CD4-positive, alpha-beta T cell treated with Interleukin-21 for 1 hour (primary cell): ENCODE measurements at regions not wholly inside any gene's neighbourhood (a gene's known extent, or its start where the extent isn't known, plus 50 kb on each side); places are given as distances from the start of the nearest gene placed in this dataset.
A peak's percentile ranks its signal among the peaks of the same experiment; 100 is the strongest.
"Not testable (repeated sequence)": the region's sequence is repeated elsewhere in the genome, so short reads cannot be mapped to it uniquely, and the experiment has no call there.

Source experiments
- DNase-seq: peaks from one replicate; pipeline ENCODE4 v3.0.0-alpha.2; 2020

DNA sequence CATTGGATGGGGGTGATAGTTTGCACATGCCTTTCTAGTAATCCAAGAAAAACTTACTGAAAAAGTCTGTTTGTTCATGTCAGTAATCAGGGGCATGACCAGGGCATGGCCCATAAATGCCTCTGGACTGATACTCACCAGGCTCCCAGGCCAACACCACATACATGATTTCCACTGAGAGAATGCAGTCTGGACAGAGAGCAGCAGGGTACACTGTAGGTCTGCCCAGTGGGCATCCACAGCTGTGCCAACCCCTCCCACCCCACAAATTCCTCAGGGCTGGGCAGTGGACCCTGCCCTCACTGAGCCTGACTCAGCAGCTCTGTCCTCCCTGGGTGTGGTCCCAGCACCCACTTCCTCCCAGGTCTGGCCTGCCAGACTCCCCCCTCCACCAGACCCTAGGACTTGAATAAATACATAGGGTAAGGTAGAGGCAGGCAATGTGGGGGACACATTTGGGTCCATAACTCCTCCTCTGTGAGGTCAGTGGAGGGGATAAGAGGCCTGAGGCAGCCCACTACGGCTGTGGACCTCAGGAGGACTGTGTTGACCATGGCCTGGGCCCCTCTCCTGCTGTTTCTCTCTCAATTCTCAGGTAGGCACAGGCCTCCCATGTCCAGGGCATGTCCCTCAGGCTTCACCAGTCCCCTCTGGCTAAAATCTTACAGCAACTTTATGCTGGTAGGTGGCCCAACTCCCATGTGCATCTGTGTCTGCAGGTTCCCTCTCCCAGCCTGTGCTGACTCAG, 92.2 kb upstream of the TOP3B start:
- DNase-seq, result no peak

DNA sequence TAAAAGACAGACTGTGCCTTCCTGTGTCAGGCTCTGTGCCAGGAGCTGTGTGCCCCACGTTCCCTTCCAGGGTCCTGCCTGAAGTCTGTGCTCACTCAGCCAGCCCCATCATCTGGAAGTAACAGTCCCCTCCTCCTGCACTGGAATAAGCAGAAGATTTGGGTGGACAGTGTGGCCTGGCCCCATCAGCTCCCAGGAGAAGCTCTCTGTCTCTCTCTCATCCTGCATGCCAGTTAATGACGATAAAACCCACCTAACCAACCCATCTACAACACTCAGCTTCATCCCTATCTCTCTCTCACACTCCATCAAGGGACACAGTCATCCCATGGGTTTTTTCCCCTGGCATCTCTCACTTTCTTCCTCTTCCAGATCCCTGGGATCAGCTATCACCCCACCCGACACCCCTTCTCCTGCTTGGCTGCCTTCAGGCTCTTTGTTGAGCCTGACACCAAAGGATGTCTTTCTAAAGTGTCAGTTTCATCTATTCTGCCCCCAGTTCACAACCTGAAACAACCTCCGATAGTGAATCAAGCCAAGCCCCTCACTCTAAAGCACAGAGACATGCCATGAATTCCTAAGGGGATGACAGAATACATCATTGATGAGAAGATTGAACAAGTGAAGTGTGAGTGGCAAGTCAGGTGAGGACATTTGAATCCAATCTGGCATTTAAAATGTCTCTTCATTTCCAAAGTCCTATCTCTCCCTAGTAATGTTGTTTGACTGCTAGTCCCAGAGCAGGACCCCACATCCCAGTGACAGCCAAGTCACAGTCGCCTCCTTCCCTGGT, 91.4 kb upstream of the TOP3B start:
- no peak for DNase-seq

DNA sequence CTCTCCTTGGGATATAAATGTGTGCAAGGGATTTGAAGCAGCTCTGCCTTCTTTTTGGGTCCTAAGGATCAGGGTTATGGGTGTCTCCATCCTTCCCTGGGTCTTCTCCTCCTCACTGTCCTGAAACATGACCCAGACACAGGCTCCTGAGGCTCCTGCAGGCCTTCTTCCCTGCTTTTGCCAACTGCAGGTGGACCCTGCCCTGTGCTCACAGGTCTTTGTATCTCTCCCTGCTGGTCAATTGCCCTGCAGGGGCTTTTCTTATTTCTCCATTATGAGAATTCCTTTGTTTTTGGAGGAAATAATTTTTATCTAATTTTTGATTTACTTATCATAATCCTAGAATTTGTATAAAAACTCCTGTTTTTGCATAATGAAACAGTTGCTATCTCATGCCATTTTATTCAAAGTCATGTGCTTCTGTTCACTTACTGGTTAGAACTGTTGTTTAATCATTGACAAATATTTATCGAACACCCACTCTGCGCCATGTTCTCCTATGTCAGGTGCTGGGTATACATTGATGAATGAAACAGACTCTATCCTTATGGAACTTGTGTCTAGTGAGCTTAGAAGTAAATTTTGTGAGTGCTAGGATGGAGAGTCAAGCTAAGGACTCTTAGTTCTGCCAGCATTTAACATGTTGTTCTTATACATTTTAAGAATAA, 89.7 kb upstream of the TOP3B start:
- DNase-seq, result no peak

DNA sequence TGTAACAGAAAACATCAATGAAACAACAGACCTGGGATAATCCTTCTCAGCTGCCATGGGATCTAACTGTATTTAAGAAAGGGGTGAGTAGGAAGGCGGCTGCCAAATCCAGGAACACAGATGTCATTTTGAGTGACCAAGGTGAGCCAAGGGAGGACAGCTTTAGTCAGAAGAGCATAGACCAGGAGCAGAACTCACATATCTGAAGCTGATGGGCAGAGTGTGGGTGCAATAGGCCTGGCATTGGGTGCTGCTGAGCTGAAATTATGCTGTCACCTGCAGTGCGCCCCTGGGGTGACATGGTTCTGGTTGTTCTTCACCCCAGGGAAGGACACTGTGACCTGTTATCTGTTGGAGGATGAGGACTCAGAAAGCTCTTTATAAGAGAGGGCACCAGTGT, 88.9 kb upstream of the TOP3B start:
- no peak for DNase-seq

DNA sequence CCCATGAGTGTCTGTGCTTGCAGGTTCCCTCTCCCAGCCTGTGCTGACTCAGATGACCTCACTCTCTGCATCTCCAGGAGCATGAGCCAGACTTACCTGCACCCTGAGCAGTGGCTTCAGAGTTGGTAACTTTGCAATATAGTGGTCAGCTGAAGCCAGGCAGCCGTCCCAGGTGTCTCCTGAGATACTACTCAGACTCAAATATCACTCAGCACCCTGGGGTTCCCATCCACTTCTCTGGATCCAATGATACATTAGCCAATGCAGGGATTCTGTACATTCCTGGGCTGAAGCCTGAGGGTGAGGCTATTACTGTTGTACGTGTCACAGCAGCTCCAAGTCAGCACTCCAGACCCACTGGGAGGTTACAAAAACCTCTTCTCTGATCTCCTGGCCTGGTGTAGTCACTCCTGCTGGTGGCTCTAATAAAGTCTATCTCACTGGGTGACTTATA, 87.8 kb upstream of the TOP3B start:
- DNase-seq, result no peak

DNA sequence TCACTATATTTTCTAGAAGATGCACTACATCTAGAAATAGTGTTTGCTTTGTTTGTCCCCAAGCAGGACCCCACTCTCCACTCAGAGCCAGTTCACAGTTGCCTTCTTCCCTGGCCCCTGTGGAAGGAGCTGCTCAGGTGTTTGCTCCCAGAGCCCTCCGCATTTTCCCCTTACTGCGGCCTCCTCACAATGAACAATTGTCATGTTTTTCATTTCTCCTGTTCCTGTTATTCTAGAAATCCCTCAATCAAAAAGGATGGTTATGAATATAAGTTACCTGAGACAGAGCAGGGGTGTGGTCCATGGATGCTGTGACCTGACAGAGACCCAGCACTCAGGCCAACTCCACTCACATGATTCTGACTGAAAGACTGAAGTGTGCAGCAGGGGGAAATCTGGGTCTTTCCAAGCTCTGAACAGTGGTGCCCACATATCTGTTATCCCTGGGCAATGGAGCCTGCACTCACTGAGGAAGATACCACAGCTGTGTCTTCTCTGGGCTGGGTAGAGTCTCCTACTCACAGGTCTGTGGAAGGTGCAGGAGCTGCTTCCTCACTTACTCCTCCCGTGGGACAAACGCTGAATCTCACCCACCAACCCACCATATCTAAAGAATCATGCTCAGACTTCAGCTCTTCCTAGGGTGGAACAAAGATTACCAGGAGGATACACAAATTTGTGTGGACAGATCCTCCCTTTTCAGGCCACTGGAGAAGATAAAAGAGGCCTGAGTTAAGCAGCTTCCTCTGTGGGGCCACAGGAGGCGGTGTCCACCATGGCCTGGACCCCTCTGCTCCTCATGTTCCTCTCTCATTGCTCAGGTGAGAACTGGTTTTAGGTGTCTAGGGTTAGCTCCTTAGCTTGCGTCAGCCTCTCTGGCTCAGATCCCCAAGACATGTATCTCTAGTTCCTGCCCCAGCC, 87.1 kb upstream of the TOP3B start:
- no peak for DNase-seq

DNA sequence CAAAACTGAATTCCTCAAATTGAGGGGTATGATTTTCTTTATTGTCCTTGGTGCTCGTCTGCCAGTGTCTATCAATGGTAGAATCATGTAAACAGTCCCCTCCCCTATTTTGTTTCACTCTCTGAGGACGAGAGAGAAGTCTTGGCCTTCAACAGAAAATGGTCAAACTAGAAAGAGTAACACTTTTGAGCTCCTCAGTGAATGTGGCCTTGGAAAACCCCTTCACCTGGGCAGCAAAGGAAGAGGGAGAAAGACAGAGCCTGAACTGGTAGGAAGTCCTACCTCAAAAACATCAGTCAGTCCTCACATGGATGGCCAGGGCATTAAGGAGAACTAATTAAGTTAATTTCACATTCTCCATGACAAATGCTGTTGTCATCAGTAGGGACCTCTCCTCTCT, 86.1 kb upstream of the TOP3B start:
- no peak for DNase-seq

DNA sequence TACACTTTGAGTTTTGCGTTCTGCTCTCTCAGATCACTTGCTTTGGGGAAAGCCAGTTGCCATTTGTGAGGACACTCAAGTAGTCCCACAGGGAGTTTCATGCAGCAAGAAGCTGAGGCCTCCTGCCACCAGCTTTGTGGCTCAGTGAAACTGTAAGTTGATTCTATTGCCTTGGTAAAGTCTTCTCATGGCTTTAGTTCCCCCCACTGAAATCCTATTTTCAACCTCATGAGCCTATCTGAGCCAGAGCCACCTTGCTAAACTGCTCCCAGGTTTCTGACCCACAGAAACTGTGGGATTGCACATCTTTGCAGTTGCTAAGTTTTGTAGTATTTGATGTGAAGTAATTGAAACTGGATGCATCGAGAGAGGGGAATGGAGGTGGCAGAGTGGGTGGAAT, 85.4 kb upstream of the TOP3B start:
- DNase-seq, result no peak

DNA sequence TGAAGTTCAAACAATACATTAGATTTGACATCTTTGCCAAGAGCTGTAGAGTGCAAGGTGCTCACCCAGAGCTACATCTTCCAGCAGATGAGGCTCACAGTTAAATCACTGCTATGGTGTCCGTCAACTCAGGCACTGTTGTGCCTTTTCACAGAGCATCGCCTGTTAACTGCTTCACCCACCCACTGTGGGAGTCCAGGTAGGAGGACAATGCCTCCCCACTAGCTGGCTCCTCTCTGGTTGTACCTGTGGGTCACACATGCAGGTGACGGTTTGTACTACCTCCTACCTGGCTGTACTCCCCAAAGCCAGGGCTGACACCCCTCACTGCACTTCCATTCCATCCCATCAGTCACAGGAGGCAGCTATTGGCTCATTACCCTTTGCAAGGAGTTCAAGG, 84.6 kb upstream of the TOP3B start:
- no peak for DNase-seq

DNA sequence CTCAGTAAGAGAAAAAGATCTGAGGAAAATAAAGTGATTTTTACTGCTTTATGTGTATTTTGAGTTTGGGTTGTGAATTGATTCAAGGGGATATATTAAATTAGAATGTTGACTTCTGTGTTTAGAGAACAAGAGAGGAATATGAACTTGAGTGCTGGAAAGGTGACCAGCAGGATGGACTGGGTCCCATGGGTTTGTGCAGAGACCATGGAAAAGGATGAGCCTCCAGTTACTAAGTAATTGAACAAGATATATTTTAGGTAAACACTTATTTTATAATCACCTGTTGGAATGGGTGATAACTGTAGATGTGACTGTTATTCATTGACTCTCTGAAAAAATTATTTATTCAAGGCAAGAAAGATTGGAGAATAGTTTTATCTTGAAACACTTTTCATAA, 82.0 kb upstream of the TOP3B start:
- DNase-seq, result no peak

DNA sequence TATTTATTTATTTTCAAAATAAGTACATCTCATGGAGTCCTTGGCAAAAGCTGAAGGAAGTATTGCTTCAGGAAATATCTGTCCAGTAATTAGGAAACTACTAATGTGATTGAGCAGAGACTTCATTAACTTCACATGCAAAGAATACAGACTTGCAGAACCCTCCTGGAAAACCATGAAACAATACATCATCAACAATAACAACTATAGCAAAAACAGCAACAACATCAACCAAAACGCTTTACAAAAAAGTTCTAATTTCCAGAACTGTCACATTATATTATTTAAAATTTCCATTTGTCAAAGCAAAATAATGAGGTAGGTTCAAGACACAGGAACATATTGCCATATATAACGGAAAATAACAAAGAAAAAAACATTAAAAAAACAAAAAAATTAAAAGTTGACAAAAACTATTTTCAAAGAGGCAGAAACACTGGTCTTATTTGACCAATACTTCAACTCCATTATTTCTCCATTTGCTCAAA, 79.8 kb upstream of the TOP3B start:
- no peak for DNase-seq

DNA sequence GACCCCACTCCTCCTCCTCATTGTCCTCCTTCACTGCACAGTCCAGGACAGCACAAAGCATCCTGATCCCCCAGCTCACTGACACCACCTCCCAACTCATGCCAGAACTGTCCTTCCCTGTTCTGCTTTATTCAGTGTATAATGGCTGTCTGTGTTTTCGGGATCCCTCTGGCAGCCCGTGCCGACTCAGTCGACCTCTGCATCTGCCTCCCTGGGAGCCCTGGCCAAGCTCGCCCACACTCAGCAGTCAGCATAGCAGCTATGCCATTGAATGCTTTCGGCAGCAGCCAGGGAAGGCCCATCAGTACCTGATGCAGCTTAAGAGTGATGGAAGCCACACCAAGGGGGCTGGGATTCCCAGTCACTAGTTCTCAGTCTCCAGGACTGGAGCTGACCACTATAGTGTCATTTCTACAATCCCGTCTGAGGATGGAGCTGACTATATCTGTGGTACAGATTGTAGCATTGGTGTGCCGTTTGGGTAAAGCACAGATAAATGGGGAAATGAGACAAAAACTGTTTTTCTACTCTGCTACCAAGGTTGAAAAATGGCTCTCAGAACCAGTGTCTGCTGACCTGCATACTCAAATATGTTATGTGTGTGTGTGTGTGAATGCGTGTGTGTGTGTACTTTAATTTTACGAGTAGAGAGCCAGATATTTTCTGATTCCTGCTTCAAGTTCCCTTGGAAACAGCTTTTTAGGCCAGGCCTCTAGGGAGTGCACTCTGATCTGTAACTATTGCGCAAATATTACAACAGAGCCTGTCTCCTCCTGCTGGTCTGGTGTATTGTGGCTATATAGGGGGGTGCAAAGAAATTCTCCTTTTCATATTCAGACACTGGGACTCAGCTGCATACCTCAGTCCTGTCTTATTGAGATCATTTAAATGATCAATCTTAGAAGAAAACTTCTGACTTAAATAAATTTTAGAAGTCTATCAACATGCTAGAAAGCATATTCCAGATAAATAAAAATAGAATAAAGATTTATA, 78.8 kb upstream of the TOP3B start:
- no peak for DNase-seq

DNA sequence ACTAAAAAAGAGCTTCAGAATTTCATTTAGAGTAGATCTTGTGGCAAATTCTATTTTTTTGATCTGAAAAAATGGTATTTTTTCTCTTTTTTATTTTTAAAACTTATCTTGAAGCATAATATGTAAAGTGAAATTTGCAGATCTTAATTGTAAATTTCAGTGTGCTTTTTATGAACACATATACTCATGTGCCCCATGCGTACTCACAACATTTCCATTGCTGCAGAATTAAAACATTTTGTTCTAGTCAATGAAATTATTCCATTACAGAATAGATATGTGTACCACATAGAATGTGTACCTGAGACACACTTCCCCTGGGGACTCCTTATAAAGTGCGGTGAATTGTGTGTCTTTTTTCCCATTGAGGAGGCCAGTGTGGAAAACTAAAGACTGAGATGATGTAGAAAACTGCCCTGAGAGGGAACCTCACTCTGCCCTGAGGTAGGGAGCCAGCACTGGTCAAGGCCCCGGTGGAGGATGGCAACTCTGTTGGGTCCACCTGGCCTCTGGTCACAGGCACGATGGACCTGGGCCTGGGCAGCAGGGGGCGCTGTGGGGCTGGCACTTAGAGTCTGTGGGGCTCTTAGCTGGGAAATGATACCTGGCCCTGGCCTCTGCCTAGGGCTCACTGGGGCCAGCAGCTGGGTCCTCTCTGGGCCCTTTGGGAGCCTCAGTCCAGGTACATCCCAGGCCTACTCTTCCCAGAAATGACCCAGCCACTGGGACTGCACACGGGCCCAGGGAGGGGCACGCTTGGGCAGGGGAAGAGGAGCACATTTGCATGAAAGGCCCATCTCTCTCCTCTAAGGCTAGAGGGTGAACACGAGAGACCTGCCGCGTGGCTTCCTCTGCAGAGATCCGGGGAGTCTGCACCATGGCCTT, 77.9 kb upstream of the TOP3B start:
- peak; percentile 28 for DNase-seq

DNA sequence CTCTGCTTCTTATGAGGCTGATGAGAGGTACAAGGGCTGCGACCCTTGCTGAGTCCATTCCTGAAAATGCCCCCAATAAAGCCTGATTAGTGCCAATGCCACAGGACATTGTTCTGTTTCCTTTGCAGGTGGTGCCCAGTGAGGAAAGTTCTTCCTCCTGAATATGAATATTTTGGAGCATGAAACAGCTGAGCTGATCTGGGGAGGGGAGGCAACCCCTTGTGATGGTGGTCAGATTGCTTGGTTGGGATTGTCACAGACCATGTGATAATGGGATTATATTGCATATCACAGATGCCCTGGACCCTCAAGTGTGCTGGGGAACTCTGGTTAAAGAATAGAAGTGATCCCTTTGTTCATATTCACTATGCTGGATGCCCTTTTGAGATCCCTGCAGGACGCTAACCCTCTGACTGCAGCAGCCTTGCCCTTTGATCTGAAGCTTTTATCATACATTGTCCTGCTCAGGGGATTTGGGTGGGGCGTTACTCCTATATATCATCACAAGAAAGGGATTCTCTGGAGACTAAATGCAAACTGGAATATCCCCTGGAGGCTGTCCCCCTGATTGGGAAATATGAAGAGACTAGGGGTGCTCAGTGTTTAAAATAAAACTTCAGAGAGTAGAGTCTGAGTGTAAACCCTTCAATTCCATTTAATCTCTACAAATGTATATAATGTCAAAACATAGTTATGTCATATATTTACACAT, 76.9 kb upstream of the TOP3B start:
- no peak for DNase-seq

DNA sequence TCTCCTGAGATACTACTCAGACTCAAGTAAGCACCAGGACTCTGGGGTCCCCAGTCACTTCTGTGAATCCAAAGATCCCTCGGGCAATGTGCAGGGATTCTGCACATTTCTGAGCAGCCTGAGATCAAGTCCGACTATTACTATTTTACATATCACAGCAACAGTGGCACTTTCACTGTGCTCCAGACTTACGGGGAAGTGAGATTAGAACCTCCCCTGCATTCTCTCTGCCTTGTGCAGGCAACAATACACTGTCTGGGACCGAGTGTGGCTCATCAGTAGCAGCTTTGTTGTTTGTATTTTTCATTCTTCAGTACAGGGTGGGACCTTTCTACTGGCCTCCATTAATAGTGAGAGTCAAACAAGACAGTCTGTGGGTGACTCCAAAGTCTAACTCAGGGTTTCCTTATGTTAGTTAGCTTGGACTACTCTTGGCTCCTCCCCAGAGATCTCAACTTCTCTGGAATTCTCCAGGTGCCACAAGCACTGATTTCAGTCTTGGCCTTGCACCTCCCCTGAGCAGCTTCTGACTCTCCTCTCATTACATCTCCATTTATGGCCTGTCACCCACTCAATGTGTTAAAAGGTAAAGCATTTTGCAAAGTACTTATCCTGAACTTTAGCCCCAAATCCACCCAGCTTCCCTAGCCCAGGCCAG, 76.2 kb upstream of the TOP3B start:
- no peak for DNase-seq

DNA sequence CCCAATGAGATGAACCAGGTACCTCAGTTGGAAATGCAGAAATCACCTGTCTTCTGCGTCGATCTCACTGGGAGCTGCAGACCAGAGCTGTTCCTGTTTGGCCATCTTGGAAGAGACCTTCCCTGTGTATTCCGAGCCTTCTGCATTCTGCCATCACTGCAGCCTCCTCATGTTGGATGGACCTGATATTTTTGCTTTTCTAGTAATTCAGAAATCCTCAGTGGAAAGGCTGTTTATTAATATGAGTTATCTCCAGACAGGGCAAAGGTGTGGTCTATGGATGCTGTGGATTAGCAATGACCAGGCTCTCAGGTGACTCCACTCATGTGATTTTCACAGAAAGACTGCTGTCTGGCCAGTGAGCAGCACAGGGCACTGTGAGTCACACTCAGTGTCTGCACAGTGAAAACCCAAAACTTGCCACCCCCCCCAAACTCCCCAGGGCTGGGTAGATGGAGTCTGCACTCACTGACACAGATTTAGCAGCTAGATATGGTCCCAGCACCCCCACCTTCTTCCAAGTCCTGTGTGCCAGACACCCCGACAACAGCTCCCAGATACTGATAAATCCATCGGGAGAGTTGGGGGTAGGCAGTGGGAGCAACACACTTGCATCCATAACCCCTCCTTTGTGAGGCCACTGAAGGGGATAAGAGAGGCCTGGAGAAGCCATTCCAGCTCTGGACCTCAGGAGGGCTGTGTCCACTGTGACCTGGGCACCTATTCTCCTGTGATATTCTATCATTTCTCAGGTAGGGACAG, 75.2 kb upstream of the TOP3B start:
- no peak for DNase-seq

DNA sequence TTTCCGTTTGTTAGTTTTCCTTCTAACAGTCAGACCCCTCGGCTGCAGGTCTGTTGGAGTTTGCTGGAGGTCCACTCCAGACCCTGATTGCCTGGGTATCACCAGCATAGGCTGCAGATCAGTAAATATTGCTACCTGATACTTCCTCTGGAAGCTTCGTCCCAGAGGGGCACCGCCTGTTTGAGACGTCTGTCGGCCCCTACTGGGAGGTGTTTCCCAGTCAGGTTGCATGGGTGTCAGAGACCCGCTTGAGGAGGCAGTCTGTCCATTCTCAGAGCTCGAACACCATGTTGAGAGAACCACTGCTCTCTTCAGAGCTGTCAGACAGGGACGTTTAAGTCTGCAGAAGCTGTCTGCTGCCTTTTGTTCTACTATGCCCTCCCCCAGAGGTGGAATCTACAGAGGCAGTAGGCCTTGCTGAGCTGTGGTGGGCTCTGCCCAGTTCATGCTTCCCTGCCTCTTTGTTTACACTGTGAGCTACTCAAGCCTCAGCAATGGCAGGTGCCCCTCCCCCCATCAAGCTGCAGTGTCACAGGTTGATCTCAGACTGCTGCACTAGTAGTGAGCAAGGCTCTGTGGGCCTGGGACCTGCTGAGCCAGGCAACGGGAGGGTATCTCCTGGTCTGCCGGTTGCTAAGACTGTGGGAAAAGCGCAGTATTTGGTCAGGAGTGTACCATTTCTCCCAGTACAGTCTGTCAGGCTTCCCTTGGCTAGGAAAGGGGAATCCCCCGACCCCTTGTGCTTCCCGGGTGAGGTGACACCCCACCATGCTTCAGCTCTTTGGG, 74.4 kb upstream of the TOP3B start:
- DNase-seq, result not testable (repeated sequence)
